ENCODE measurements at regions not wholly inside any gene's neighbourhood (a gene's known extent, or its start where the extent isn't known, plus 50 kb on each side); places are given as distances from the start of the nearest gene placed in this dataset.

- TF ChIP-seq RBBP5 (IDR thresholded peaks at IDR 0.05; ENCODE audit: borderline replicate concordance, low read depth, low read length) (no peak), EZH2 (IDR thresholded peaks at IDR 0.05; ENCODE audit: low read depth, low read length, severe bottlenecking) (no peak), CBX5 (IDR thresholded peaks at IDR 0.05; ENCODE audit: low read depth, low read length) (no peak), TAF1 (IDR thresholded peaks at IDR 0.05; ENCODE audit: low read depth, low read length) (no peak), BCL11A (IDR thresholded peaks at IDR 0.05; ENCODE audit: low read depth in 2 of 2, low read length in 2 of 2) (no peak), POLR2AphosphoS5 (IDR thresholded peaks at IDR 0.05; ENCODE audit: low read depth, low read length) (no peak)
- TF ChIP-seq, protein P1, sequence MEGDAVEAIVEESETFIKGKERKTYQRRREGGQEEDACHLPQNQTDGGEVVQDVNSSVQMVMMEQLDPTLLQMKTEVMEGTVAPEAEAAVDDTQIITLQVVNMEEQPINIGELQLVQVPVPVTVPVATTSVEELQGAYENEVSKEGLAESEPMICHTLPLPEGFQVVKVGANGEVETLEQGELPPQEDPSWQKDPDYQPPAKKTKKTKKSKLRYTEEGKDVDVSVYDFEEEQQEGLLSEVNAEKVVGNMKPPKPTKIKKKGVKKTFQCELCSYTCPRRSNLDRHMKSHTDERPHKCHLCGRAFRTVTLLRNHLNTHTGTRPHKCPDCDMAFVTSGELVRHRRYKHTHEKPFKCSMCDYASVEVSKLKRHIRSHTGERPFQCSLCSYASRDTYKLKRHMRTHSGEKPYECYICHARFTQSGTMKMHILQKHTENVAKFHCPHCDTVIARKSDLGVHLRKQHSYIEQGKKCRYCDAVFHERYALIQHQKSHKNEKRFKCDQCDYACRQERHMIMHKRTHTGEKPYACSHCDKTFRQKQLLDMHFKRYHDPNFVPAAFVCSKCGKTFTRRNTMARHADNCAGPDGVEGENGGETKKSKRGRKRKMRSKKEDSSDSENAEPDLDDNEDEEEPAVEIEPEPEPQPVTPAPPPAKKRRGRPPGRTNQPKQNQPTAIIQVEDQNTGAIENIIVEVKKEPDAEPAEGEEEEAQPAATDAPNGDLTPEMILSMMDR (IDR thresholded peaks at IDR 0.05; ENCODE audit: control extremely low read depth in 1 of 3, insufficient read depth in 1 of 3, low read depth in 1 of 3, low read length in 3 of 3): no peak
- TF ChIP-seq, protein P2, sequence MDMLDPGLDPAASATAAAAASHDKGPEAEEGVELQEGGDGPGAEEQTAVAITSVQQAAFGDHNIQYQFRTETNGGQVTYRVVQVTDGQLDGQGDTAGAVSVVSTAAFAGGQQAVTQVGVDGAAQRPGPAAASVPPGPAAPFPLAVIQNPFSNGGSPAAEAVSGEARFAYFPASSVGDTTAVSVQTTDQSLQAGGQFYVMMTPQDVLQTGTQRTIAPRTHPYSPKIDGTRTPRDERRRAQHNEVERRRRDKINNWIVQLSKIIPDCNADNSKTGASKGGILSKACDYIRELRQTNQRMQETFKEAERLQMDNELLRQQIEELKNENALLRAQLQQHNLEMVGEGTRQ (IDR thresholded peaks at IDR 0.05; ENCODE audit: low read length): no peak
Observed at GRCh38 chr10:35758076-35758475, 116.0 kb upstream of the FZD8 start.
